ENCODE measurements at regions not wholly inside any gene's neighbourhood (a gene's known extent, or its start where the extent isn't known, plus 50 kb on each side); places are given as distances from the start of the nearest gene placed in this dataset.
A peak's percentile ranks its signal among the peaks of the same experiment; 100 is the strongest.

DNA sequence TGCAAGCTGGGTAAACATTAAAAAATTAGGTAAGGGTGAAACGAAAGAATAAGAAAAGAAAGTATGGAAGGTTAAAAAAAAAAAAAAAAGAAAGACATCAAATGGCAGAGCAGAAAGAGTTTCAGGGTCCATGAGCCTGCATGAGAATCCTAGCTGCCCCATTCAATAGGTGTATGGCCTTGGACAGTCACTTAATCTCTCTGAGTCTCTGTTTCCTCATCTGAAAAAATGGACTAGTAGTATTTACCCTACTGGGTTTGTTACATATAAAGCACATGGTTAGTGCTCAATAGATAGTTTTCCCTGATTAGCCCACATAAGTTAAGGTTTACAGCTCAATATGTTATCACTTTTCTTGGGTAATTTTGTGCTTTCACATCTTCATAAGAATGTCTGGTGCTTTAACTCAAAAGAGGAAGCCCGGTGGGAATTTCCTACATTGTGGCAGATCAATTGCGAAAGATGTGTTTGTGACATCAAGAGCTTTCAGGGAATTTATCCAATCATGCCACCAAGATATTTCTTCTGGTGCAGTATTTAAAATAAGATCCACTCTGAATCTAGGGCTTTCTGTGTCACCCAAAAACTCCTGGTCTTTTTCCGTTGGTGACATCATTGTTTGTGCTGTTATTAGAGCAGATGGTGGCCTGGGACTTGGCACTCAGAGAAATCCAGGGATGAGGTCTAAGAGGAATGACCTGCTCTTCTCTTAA is 57.2 kb upstream of the UBE2E1 start:
- Histone ChIP-seq H3K9me3 (no peaks in the 10 kb centered on the region), H3K27ac (no peak overlapping the region), H3K4me1 (peaks cover 2% of the 10 kb centered on the region), H3K4me3 (no peak overlapping the region), H3K36me3 (replicated peaks in 1 of 2; ENCODE audit: insufficient read depth in 1 of 2, low read depth in 2 of 2) (no peaks in the 10 kb centered on the region), H3K27me3 (peaks cover 0 to 5% of the 10 kb centered on the region in 2 donors)
- intact Hi-C loops (cut with DNase I), result no loop called here
- 65 to 67% methylated on average over 4 of the region's 4 CpGs for WGBS, 2 donors
- DNase-seq, result peak in 1 of 4 donors; percentile 46
- ATAC-seq, result peak; percentile 21
- TF ChIP-seq POLR2A (IDR thresholded peaks at IDR 0.05) (no peak), CTCF (IDR thresholded peaks at IDR 0.05) (no peak)

DNA sequence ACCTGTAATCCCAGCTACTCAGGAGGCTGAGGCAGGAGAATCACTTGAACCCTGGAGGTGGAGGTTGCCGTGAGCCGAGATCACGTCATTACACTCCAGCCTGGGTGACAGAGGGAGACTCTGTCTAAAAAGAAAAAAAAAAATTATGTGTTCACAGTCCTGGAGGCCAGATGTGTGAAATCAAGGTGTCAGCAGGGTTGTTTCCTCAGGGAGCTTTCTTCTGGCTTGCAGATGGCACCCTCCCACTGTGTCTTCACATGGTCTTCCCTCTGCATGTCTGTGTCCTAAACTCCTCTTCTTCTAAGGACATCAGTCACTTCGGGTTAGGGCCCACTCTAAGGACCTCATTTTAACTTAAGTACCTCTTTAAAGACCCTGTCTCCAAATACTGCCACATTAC is 56.1 kb upstream of the UBE2E1 start:
- no peaks in the 10 kb centered on the region for H3K27me3 ChIP-seq
- no peaks in the 10 kb centered on the region for H3K9me3 ChIP-seq
- no peak for DNase-seq
- intact Hi-C loops (cut with DNase I), result no loop called here
- no peak for ATAC-seq
- TF ChIP-seq POLR2A (IDR thresholded peaks at IDR 0.05) (no peak), CTCF (IDR thresholded peaks at IDR 0.05) (no peak)
- no peaks in the 10 kb centered on the region for H3K4me1 ChIP-seq
- 86 to 90% methylated on average over 4 of the region's 4 CpGs for WGBS, 2 donors
- H3K4me3 ChIP-seq, result no peak overlapping the region
- no peaks in the 10 kb centered on the region for H3K36me3 ChIP-seq (replicated peaks in 1 of 2; ENCODE audit: insufficient read depth in 1 of 2, low read depth in 2 of 2)
- H3K27ac ChIP-seq, result no peak overlapping the region

DNA sequence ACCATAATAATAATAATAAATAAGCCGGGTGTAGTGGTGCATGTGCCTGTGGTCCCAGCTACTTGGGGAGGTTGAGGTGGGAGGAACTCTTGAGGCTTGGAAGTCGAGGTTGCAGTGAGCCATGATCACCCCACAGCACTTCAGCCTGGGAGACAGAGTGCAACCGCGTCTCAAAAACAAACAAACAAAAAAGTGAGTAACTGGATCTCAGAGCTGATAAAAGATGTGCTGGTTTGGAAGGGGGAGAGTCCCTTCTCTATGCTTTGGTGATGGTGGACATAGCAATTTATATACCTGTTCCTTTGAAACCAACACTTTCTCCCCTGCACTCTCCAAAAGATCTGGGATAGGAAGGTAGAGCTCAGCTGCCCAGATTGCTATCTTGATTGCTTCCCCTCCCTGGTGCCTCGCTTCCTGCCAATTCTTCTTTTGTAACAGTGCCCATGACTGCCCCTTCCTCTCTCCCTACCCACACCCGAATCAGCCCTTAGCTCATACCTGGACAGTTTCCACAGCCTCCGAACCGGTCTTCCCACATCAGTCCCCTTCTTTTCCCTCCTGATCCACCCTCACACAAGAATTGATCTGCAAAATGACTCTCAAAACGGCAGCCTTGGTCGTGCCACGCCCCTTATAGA is 55.1 kb upstream of the UBE2E1 start:
- H3K36me3 ChIP-seq (replicated peaks in 1 of 2; ENCODE audit: insufficient read depth in 1 of 2, low read depth in 2 of 2), result no peaks in the 10 kb centered on the region
- ATAC-seq (no peak), DNase-seq (no peak)
- intact Hi-C loops (cut with DNase I), result no loop called here
- H3K4me3 ChIP-seq, result no peak overlapping the region
- H3K27me3 ChIP-seq, result no peaks in the 10 kb centered on the region
- H3K4me1 ChIP-seq, result no peaks in the 10 kb centered on the region
- 34 to 43% methylated on average over 11 of the region's 11 CpGs for WGBS, 2 donors
- no peak for TF ChIP-seq CTCF (IDR thresholded peaks at IDR 0.05)
- no peak for TF ChIP-seq POLR2A (IDR thresholded peaks at IDR 0.05)
- H3K9me3 ChIP-seq, result no peaks in the 10 kb centered on the region
- H3K27ac ChIP-seq, result no peak overlapping the region

DNA sequence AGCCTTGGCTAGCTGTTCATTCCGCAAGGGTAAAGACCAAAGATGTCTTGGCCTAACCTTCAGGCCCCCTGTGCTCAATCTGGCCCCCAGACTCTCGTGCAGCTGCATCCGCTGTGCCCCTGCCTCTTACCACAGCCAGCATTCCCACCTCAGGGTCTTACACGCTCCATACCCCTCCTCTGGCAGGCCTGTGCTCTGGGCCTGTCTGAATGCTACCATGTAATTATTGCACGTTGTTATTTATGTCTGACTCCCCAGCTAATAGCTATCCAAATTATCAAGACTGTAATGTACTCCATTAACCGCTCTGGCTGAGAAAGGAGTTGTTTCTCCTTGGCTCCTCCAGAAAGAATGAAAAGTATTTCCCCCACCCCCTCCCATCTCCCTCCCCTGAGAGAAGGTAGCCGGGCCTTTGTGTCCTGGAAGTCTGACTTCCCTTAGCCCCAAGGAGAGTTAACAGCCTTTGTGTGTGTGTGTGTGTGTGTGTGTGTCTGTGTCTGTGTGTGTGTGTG is 54.5 kb upstream of the UBE2E1 start:
- no peak for TF ChIP-seq POLR2A (IDR thresholded peaks at IDR 0.05)
- Histone ChIP-seq H3K27me3 (no peaks in the 10 kb centered on the region), H3K4me1 (no peaks in the 10 kb centered on the region), H3K27ac (no peak overlapping the region), H3K9me3 (no peaks in the 10 kb centered on the region), H3K36me3 (replicated peaks in 1 of 2; ENCODE audit: insufficient read depth in 1 of 2, low read depth in 2 of 2) (no peaks in the 10 kb centered on the region), H3K4me3 (no peak overlapping the region)
- intact Hi-C loops (cut with DNase I), result no loop called here
- 68 to 73% methylated on average over 7 of the region's 7 CpGs for WGBS, 2 donors
- no peak for DNase-seq
- no peak for ATAC-seq

GRCh38 chr3:23752126-23752525 is 53.6 kb upstream of the UBE2E1 start:
- intact Hi-C loops (cut with DNase I), result no loop called here
- Histone ChIP-seq H3K4me3 (no peak overlapping the region), H3K4me1 (no peaks in the 10 kb centered on the region), H3K27ac (no peak overlapping the region), H3K36me3 (replicated peaks in 1 of 2; ENCODE audit: insufficient read depth in 1 of 2, low read depth in 2 of 2) (no peaks in the 10 kb centered on the region), H3K9me3 (no peaks in the 10 kb centered on the region), H3K27me3 (no peaks in the 10 kb centered on the region)
- TF ChIP-seq CTCF (IDR thresholded peaks at IDR 0.05), result no peak
- no peak for TF ChIP-seq POLR2A (IDR thresholded peaks at IDR 0.05)
- 75 to 78% methylated on average over 3 of the region's 3 CpGs for WGBS, 2 donors
- ATAC-seq (no peak), DNase-seq (no peak)
